NT2/D1 (cell line): ENCODE measurements at regions not wholly inside any gene's neighbourhood (a gene's known extent, or its start where the extent isn't known, plus 50 kb on each side); places are given as distances from the start of the nearest gene placed in this dataset.
"Not testable (repeated sequence)": the region's sequence is repeated elsewhere in the genome, so short reads cannot be mapped to it uniquely, and the experiment has no call there.

Experiments used
- DNase-seq: peaks from one replicate; pipeline ENCODE4 v3.0.0-alpha.2; 2011; ENCODE audit warnings: low read depth, low spot score
- H3K27me3 ChIP-seq: 2 replicates; pipeline ENCODE4 v1.6.0; 2011; ENCODE audit warnings: mild to moderate bottlenecking; ENCODE audit not compliant: insufficient read length, insufficient read depth
- H3K36me3 ChIP-seq: 2 replicates; pipeline ENCODE4 v1.6.1; 2011; ENCODE audit warnings: mild to moderate bottlenecking, low read length, mixed read lengths; ENCODE audit not compliant: insufficient read depth, insufficient read length
- H3K4me1 ChIP-seq: 2 replicates; pipeline ENCODE4 v1.5.1; 2011; ENCODE audit not compliant: insufficient read depth, insufficient read length
- H3K4me3 ChIP-seq: 2 replicates; pipeline ENCODE4 v1.5.1; 2011; ENCODE audit warnings: low read depth; ENCODE audit not compliant: insufficient read length
- H3K9ac ChIP-seq: 2 replicates; pipeline ENCODE4 v1.6.0; 2011; ENCODE audit warnings: low read depth; ENCODE audit not compliant: insufficient read length
- H3K9me3 ChIP-seq: 2 replicates; pipeline ENCODE4 v1.5.1; 2011; ENCODE audit warnings: mild to moderate bottlenecking, low read length; ENCODE audit not compliant: insufficient read depth
- SUZ12 ChIP-seq: IDR thresholded peaks from 2 replicates; pipeline ENCODE4 v1.6.1; 2011; ENCODE audit not compliant: insufficient read length, insufficient read depth; ENCODE audit errors: extremely low read depth
- YY1 ChIP-seq: IDR thresholded peaks from 2 replicates; pipeline ENCODE4 v1.6.1; 2011; ENCODE audit not compliant: insufficient read length, insufficient read depth
- ZNF274 ChIP-seq: IDR thresholded peaks from 2 replicates; pipeline ENCODE4 v1.6.1; 2011; ENCODE audit warnings: mild to moderate bottlenecking, low read depth, low read length

GRCh38 chr5:68021916-68022315 is 193.6 kb upstream of the PIK3R1 start:
- DNase-seq: no peak
- no peaks in the 10 kb centered on the region for H3K4me1 ChIP-seq
- no peaks in the 10 kb centered on the region for H3K36me3 ChIP-seq
- no peaks in the 10 kb centered on the region for H3K9me3 ChIP-seq
- H3K27me3 ChIP-seq: no peaks in the 10 kb centered on the region
- no peak overlapping the region for H3K4me3 ChIP-seq
- H3K9ac ChIP-seq: no peak overlapping the region
- no peak for TF ChIP-seq ZNF274
- no peak for TF ChIP-seq YY1
- no peak for TF ChIP-seq SUZ12

GRCh38 chr5:68021227-68021626 is 194.3 kb upstream of the PIK3R1 start:
- Histone ChIP-seq H3K9ac (no peak overlapping the region), H3K9me3 (no peaks in the 10 kb centered on the region), H3K36me3 (no peaks in the 10 kb centered on the region), H3K27me3 (no peaks in the 10 kb centered on the region), H3K4me1 (no peaks in the 10 kb centered on the region), H3K4me3 (no peak overlapping the region)
- no peak for DNase-seq
- TF ChIP-seq YY1 (no peak), SUZ12 (no peak), ZNF274 (no peak)

GRCh38 chr5:68020461-68020969 is 195.0 kb upstream of the PIK3R1 start:
- H3K27me3 ChIP-seq, H3K9ac ChIP-seq, H3K4me3 ChIP-seq, H3K9me3 ChIP-seq, DNase-seq, H3K4me1 ChIP-seq, H3K36me3 ChIP-seq: not testable (repeated sequence)

- no peaks in the 10 kb centered on the region for H3K36me3 ChIP-seq
- TF ChIP-seq ZNF274: no peak
- TF ChIP-seq YY1: no peak
- TF ChIP-seq SUZ12: no peak
- no peaks in the 10 kb centered on the region for H3K9me3 ChIP-seq
- H3K4me1 ChIP-seq: no peaks in the 10 kb centered on the region
- DNase-seq: no peak
- no peak overlapping the region for H3K9ac ChIP-seq
- no peaks in the 10 kb centered on the region for H3K27me3 ChIP-seq
- no peak overlapping the region for H3K4me3 ChIP-seq
Observed at GRCh38 chr5:68015381-68016302, 199.9 kb upstream of the PIK3R1 start.

- Histone ChIP-seq H3K27me3 (no peaks in the 10 kb centered on the region), H3K36me3 (no peaks in the 10 kb centered on the region), H3K4me3 (no peak overlapping the region), H3K9ac (no peak overlapping the region), H3K9me3 (no peaks in the 10 kb centered on the region), H3K4me1 (no peaks in the 10 kb centered on the region)
- no peak for DNase-seq
- no peak for TF ChIP-seq SUZ12
- TF ChIP-seq ZNF274: no peak
- no peak for TF ChIP-seq YY1
Observed at GRCh38 chr5:68012831-68013230, 202.7 kb upstream of the PIK3R1 start.

- TF ChIP-seq SUZ12: no peak
- no peak for TF ChIP-seq ZNF274
- TF ChIP-seq YY1: no peak
- Histone ChIP-seq H3K4me3 (no peak overlapping the region), H3K9ac (no peak overlapping the region), H3K27me3 (no peaks in the 10 kb centered on the region), H3K4me1 (no peaks in the 10 kb centered on the region), H3K36me3 (no peaks in the 10 kb centered on the region), H3K9me3 (no peaks in the 10 kb centered on the region)
- DNase-seq: no peak
Observed at GRCh38 chr5:68012429-68012828, 203.1 kb upstream of the PIK3R1 start.

GRCh38 chr5:68011801-68012200 is 203.8 kb upstream of the PIK3R1 start:
- Histone ChIP-seq H3K27me3 (no peaks in the 10 kb centered on the region), H3K4me3 (no peak overlapping the region), H3K9ac (no peak overlapping the region), H3K4me1 (no peaks in the 10 kb centered on the region), H3K9me3 (no peaks in the 10 kb centered on the region), H3K36me3 (no peaks in the 10 kb centered on the region)
- DNase-seq: no peak
- TF ChIP-seq YY1 (no peak), SUZ12 (no peak), ZNF274 (no peak)
